ENCODE measurements at regions not wholly inside any gene's neighbourhood (a gene's known extent, or its start where the extent isn't known, plus 50 kb on each side); places are given as distances from the start of the nearest gene placed in this dataset.

DNA sequence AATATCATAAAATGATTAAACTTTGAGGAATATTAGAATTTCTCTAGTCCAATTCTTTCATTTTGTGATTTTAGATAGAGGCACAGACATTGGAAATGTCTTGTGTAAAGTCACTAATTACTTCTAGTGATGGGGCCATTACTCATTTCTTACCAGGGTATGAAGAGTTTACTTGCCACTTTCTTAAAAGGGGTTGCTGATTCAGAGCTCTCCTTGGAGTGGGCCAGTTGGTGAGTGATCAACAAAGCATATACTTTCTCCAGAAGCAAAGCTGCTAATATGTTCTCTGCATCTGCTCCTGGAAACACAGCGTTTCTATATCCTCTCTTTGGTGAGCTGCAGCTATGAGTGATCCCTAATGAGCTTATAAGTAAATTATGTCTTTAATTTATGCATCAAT is 408.9 kb upstream of the LRATD1 start:
- no peak for DNase-seq (ENCODE audit: low spot score)
- Histone ChIP-seq H3K4me3 (ENCODE audit: low read depth, low read length, poor library complexity, severe bottlenecking) (no peak overlapping the region), H3K4me2 (ENCODE audit: low read length) (no peak overlapping the region), H3K4me1 (ENCODE audit: insufficient read depth, low read length, poor library complexity, severe bottlenecking) (no peaks in the 10 kb centered on the region), H3K9me3 (ENCODE audit: low read length) (no peaks in the 10 kb centered on the region), H3K36me3 (ENCODE audit: insufficient read depth, low read length) (no peaks in the 10 kb centered on the region), H3K79me2 (ENCODE audit: insufficient read depth, low read depth, low read length) (no peaks in the 10 kb centered on the region), H3K27ac (ENCODE audit: low read depth, low read length, poor library complexity, severe bottlenecking) (no peak overlapping the region), H3K9me2 (ENCODE audit: insufficient read depth, low read length) (no peaks in the 10 kb centered on the region), H2AFZ (ENCODE audit: low read length) (no peak overlapping the region), H4K20me1 (ENCODE audit: insufficient read depth, low read length) (no peaks in the 10 kb centered on the region)
- intact Hi-C loops (cut with micrococcal nuclease; ENCODE audit: unreplicated experiment), result no loop called here
- no TSS peak for BruUV-seq (replicated peaks)
- CTCF ChIA-PET (ENCODE audit: unreplicated experiment), result no interaction called here
- POLR2A ChIA-PET, result no interaction called here
- TF ChIP-seq EZH2phosphoT487 (IDR thresholded peaks at IDR 0.05; ENCODE audit: borderline replicate concordance, low read depth, low read length), result no peak
- TF ChIP-seq, protein P1, sequence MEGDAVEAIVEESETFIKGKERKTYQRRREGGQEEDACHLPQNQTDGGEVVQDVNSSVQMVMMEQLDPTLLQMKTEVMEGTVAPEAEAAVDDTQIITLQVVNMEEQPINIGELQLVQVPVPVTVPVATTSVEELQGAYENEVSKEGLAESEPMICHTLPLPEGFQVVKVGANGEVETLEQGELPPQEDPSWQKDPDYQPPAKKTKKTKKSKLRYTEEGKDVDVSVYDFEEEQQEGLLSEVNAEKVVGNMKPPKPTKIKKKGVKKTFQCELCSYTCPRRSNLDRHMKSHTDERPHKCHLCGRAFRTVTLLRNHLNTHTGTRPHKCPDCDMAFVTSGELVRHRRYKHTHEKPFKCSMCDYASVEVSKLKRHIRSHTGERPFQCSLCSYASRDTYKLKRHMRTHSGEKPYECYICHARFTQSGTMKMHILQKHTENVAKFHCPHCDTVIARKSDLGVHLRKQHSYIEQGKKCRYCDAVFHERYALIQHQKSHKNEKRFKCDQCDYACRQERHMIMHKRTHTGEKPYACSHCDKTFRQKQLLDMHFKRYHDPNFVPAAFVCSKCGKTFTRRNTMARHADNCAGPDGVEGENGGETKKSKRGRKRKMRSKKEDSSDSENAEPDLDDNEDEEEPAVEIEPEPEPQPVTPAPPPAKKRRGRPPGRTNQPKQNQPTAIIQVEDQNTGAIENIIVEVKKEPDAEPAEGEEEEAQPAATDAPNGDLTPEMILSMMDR (conservative IDR thresholded peaks at IDR 0.05; ENCODE audit: low read length), result no peak

DNA sequence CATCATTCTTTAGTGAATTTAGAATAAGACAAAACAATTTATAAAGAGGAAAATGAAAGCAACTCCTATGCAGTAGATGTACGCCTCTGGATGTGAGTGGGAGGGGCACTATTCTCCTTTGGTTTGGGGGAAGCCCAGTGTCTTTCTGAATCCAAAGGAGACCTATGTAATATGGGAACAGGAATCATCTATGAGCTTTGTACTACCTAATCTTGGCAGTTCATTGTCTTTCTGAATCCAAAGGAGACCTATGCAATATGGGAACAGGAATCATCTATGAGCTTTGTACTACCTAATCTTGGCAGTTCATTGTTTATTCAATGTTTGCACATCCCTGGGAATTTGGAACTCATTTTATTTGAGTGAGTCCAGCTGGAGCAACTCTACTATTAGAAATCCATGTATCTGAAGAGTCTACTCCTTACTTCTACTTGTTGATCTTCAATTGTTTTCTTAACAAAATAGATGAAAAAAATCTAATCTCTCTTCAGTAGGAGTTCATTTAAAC is 401.1 kb upstream of the LRATD1 start:
- POLR2A ChIA-PET, result interaction anchor here (0.6 kb wide), 2 partner anchors 322 to 446 kb away, joined by 3 read pairs; no protein-coding TSS in a partner anchor
- no peaks in the 10 kb centered on the region for H3K9me2 ChIP-seq (ENCODE audit: insufficient read depth, low read length)
- no peak for DNase-seq (ENCODE audit: low spot score)
- H3K4me3 ChIP-seq (ENCODE audit: low read depth, low read length, poor library complexity, severe bottlenecking), result no peak overlapping the region
- no peaks in the 10 kb centered on the region for H3K9me3 ChIP-seq (ENCODE audit: low read length)
- BruUV-seq (replicated peaks), result no TSS peak
- H3K36me3 ChIP-seq (ENCODE audit: insufficient read depth, low read length), result no peaks in the 10 kb centered on the region
- intact Hi-C loops (cut with micrococcal nuclease; ENCODE audit: unreplicated experiment), result no loop called here
- no peak overlapping the region for H3K27ac ChIP-seq (ENCODE audit: low read depth, low read length, poor library complexity, severe bottlenecking)
- H3K79me2 ChIP-seq (ENCODE audit: insufficient read depth, low read depth, low read length), result no peaks in the 10 kb centered on the region
- CTCF ChIA-PET (ENCODE audit: unreplicated experiment), result no interaction called here
- no peak overlapping the region for H3K4me2 ChIP-seq (ENCODE audit: low read length)
- H4K20me1 ChIP-seq (ENCODE audit: insufficient read depth, low read length), result no peaks in the 10 kb centered on the region
- TF ChIP-seq EZH2phosphoT487 (IDR thresholded peaks at IDR 0.05; ENCODE audit: borderline replicate concordance, low read depth, low read length), result no peak
- TF ChIP-seq, protein P1 (conservative IDR thresholded peaks at IDR 0.05; ENCODE audit: low read length), result no peak
- no peaks in the 10 kb centered on the region for H3K4me1 ChIP-seq (ENCODE audit: insufficient read depth, low read length, poor library complexity, severe bottlenecking)
- no peak overlapping the region for H2AFZ ChIP-seq (ENCODE audit: low read length)

DNA sequence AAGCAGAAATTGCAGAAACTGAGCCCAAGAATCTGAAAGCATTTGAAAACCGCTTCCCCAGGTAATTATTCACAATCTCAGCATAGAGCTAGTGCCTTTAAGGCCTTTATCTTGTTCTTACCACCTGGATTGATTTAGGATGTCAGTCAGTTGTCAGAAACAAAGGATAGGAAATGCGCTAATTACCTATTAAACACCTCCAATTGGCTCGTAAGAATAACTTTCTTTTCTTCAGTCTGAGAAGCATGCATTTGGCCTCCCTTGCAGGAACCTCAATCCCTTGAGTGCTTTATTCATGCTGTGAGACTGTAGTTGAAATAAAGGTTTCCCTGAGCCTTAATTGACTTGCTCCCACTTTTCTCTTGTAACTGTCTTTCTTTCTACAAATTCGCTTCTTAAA is 400.3 kb upstream of the LRATD1 start:
- no TSS peak for BruUV-seq (replicated peaks)
- Histone ChIP-seq H3K4me3 (ENCODE audit: low read depth, low read length, poor library complexity, severe bottlenecking) (no peak overlapping the region), H4K20me1 (ENCODE audit: insufficient read depth, low read length) (no peaks in the 10 kb centered on the region), H3K4me1 (ENCODE audit: insufficient read depth, low read length, poor library complexity, severe bottlenecking) (no peaks in the 10 kb centered on the region), H3K9me3 (ENCODE audit: low read length) (no peaks in the 10 kb centered on the region), H2AFZ (ENCODE audit: low read length) (no peak overlapping the region), H3K4me2 (ENCODE audit: low read length) (no peak overlapping the region), H3K79me2 (ENCODE audit: insufficient read depth, low read depth, low read length) (no peaks in the 10 kb centered on the region), H3K27ac (ENCODE audit: low read depth, low read length, poor library complexity, severe bottlenecking) (no peak overlapping the region), H3K9me2 (ENCODE audit: insufficient read depth, low read length) (no peaks in the 10 kb centered on the region), H3K36me3 (ENCODE audit: insufficient read depth, low read length) (no peaks in the 10 kb centered on the region)
- CTCF ChIA-PET (ENCODE audit: unreplicated experiment), result no interaction called here
- POLR2A ChIA-PET, result no interaction called here
- intact Hi-C loops (cut with micrococcal nuclease; ENCODE audit: unreplicated experiment), result no loop called here
- DNase-seq (ENCODE audit: low spot score), result no peak
- TF ChIP-seq, protein P1 (conservative IDR thresholded peaks at IDR 0.05; ENCODE audit: low read length), result no peak
- TF ChIP-seq EZH2phosphoT487 (IDR thresholded peaks at IDR 0.05; ENCODE audit: borderline replicate concordance, low read depth, low read length), result no peak
